Smooth muscle cell (in vitro differentiated cells): ENCODE measurements at regions not wholly inside any gene's neighbourhood (a gene's known extent, or its start where the extent isn't known, plus 50 kb on each side); places are given as distances from the start of the nearest gene placed in this dataset.

ENCODE experiments used
- DNase-seq: peaks from one replicate; lab custom pipeline; 2025; ENCODE audit not compliant: unreplicated experiment; lab: John Stamatoyannopoulos, UW
- H2AFZ ChIP-seq: fragments of 200-600 bp; sonication (generic); 2 replicates; pipeline ENCODE4 v1.6.0; 2016; ENCODE audit warnings: antibody characterized with exemption, low read depth, mild to moderate bottlenecking
- H3F3A ChIP-seq: fragments of 200-600 bp; sonication (generic); 2 replicates; pipeline ENCODE4 v1.6.0; 2017; ENCODE audit warnings: antibody characterized with exemption, low read depth
- H3K27ac ChIP-seq: fragments of 200-600 bp; sonication (generic); 2 replicates; pipeline ENCODE4 v1.5.1; 2016; ENCODE audit warnings: low read depth, mild to moderate bottlenecking
- H3K27me3 ChIP-seq: fragments of 200-600 bp; sonication (generic); 2 replicates; pipeline ENCODE4 v1.6.1; 2016; ENCODE audit warnings: low read depth, mild to moderate bottlenecking
- H3K36me3 ChIP-seq: fragments of 200-600 bp; sonication (generic); 2 replicates; pipeline ENCODE4 v1.5.1; 2016; ENCODE audit warnings: low read depth
- H3K4me1 ChIP-seq: fragments of 200-600 bp; sonication (generic); 2 replicates; pipeline ENCODE4 v1.5.1; 2016; ENCODE audit warnings: low read depth
- H3K4me2 ChIP-seq: fragments of 200-600 bp; sonication (generic); 2 replicates; pipeline ENCODE4 v1.6.0; 2016; ENCODE audit warnings: mild to moderate bottlenecking
- H3K4me3 ChIP-seq: fragments of 200-600 bp; sonication (generic); 2 replicates; pipeline ENCODE4 v1.5.1; 2016; ENCODE audit warnings: mild to moderate bottlenecking
- H3K79me2 ChIP-seq: fragments of 200-600 bp; sonication (generic); 2 replicates; pipeline ENCODE4 v1.6.0; 2016; ENCODE audit warnings: low read depth, mild to moderate bottlenecking
- H3K9ac ChIP-seq: fragments of 200-600 bp; sonication (generic); 2 replicates; pipeline ENCODE4 v1.6.0; 2016; ENCODE audit warnings: low read depth
- H3K9me3 ChIP-seq: fragments of 200-600 bp; sonication (generic); replicated peaks from 2 replicates; pipeline ENCODE4 v1.5.1; 2016; ENCODE audit warnings: low read depth
- H4K20me1 ChIP-seq: fragments of 200-600 bp; sonication (generic); 2 replicates; pipeline ENCODE4 v1.6.0; 2016; ENCODE audit warnings: low read depth
- CTCF ChIP-seq: fragments of 200-600 bp; sonication (generic); IDR thresholded peaks from 2 replicates; pipeline ENCODE4 v1.5.1; 2017; ENCODE audit warnings: borderline replicate concordance, mild to moderate bottlenecking, antibody characterized with exemption; ENCODE audit not compliant: insufficient read depth, poor library complexity, severe bottlenecking
- WGBS: methylation state at CpG from one replicate; pipeline ENCODE4 v1.1.7; 2016; ENCODE audit warnings: low lambda C conversion rate; 5-methylcytosine and 5-hydroxymethylcytosine counted together

- Histone ChIP-seq H3K4me2 (no peak overlapping the region), H3K4me3 (no peak overlapping the region), H3K79me2 (no peaks in the 10 kb centered on the region), H3K9ac (no peak overlapping the region), H3K9me3 (no peaks in the 10 kb centered on the region), H3F3A (no peaks in the 10 kb centered on the region), H3K27me3 (no peaks in the 10 kb centered on the region), H3K36me3 (no peaks in the 10 kb centered on the region), H3K4me1 (peaks cover 6% of the 10 kb centered on the region), H3K27ac (no peak overlapping the region), H4K20me1 (no peaks in the 10 kb centered on the region), H2AFZ (no peak overlapping the region)
- DNase-seq: no peak
- TF ChIP-seq CTCF: no peak
- 93% methylated on average over 6 of the region's 6 CpGs for WGBS
These were observed 1087.5 kb downstream of the BCL11B start for GRCh38 chr14:98184457-98184856.

- Histone ChIP-seq H3F3A (no peaks in the 10 kb centered on the region), H3K36me3 (no peaks in the 10 kb centered on the region), H3K9me3 (no peaks in the 10 kb centered on the region), H3K4me3 (no peak overlapping the region), H3K4me1 (peaks cover 6% of the 10 kb centered on the region), H3K79me2 (no peaks in the 10 kb centered on the region), H4K20me1 (no peaks in the 10 kb centered on the region), H3K9ac (no peak overlapping the region), H3K4me2 (no peak overlapping the region), H3K27ac (no peak overlapping the region), H2AFZ (no peak overlapping the region), H3K27me3 (no peaks in the 10 kb centered on the region)
- no peak for TF ChIP-seq CTCF
- DNase-seq: no peak
- WGBS: 92% methylated on average over 8 of the region's 8 CpGs
These were observed 1087.0 kb downstream of the BCL11B start for GRCh38 chr14:98185036-98185435.

- Histone ChIP-seq H2AFZ (no peak overlapping the region), H4K20me1 (no peaks in the 10 kb centered on the region), H3K27ac (no peak overlapping the region), H3K9me3 (no peaks in the 10 kb centered on the region), H3F3A (no peaks in the 10 kb centered on the region), H3K9ac (no peak overlapping the region), H3K4me2 (no peak overlapping the region), H3K4me1 (peaks cover 6% of the 10 kb centered on the region), H3K27me3 (no peaks in the 10 kb centered on the region), H3K79me2 (no peaks in the 10 kb centered on the region), H3K36me3 (no peaks in the 10 kb centered on the region), H3K4me3 (no peak overlapping the region)
- TF ChIP-seq CTCF: no peak
- 75% methylated on average over 3 of the region's 3 CpGs for WGBS
- no peak for DNase-seq
These were observed 1085.9 kb downstream of the BCL11B start for GRCh38 chr14:98186140-98186539.

GRCh38 chr14:98187281-98187680 is 1084.7 kb downstream of the BCL11B start:
- H3K9me3 ChIP-seq: no peaks in the 10 kb centered on the region
- H3K4me3 ChIP-seq: no peak overlapping the region
- no peaks in the 10 kb centered on the region for H3K79me2 ChIP-seq
- no peak overlapping the region for H3K27ac ChIP-seq
- 92% methylated on average over 2 of the region's 2 CpGs for WGBS
- H3K36me3 ChIP-seq: no peaks in the 10 kb centered on the region
- H3F3A ChIP-seq: no peaks in the 10 kb centered on the region
- H2AFZ ChIP-seq: no peak overlapping the region
- no peak overlapping the region for H3K9ac ChIP-seq
- H3K27me3 ChIP-seq: no peaks in the 10 kb centered on the region
- DNase-seq: no peak
- no peaks in the 10 kb centered on the region for H3K4me1 ChIP-seq
- no peaks in the 10 kb centered on the region for H4K20me1 ChIP-seq
- no peak for TF ChIP-seq CTCF
- H3K4me2 ChIP-seq: no peak overlapping the region
